Stomach (tissue), 4 donors: ENCODE measurements at regions not wholly inside any gene's neighbourhood (a gene's known extent, or its start where the extent isn't known, plus 50 kb on each side); places are given as distances from the start of the nearest gene placed in this dataset.

ENCODE experiments used
- EP300 ChIP-seq: sonication (generic); formaldehyde crosslinking; IDR thresholded peaks from one replicate; pipeline ENCODE4 v1.6.1; 2017; ENCODE audit warnings: antibody characterized with exemption
- POLR2AphosphoS5 ChIP-seq, 3 donors: sonication (generic); formaldehyde crosslinking; IDR thresholded peaks; one replicate each; pipeline ENCODE4 v1.6.1; 2016; ENCODE audit warnings: antibody characterized with exemption in 3 of 3
- TF ChIP-seq, protein P1 (sequence below), 7 experiments: fragments of 450-650 bp in 4 of 7; fragments of 200-600 bp in 3 of 7; sonication (generic) in 3 of 7; IDR thresholded peaks; one replicate each; pipeline ENCODE4 v1.5.1; 2016 to 2019; ENCODE audit warnings: antibody characterized with exemption in 7 of 7, control low read depth in 2 of 7, mild to moderate bottlenecking in 1 of 7

- TF ChIP-seq, protein P1, sequence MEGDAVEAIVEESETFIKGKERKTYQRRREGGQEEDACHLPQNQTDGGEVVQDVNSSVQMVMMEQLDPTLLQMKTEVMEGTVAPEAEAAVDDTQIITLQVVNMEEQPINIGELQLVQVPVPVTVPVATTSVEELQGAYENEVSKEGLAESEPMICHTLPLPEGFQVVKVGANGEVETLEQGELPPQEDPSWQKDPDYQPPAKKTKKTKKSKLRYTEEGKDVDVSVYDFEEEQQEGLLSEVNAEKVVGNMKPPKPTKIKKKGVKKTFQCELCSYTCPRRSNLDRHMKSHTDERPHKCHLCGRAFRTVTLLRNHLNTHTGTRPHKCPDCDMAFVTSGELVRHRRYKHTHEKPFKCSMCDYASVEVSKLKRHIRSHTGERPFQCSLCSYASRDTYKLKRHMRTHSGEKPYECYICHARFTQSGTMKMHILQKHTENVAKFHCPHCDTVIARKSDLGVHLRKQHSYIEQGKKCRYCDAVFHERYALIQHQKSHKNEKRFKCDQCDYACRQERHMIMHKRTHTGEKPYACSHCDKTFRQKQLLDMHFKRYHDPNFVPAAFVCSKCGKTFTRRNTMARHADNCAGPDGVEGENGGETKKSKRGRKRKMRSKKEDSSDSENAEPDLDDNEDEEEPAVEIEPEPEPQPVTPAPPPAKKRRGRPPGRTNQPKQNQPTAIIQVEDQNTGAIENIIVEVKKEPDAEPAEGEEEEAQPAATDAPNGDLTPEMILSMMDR (IDR thresholded peaks at IDR 0.05), result no peak
- TF ChIP-seq POLR2AphosphoS5 (IDR thresholded peaks at IDR 0.05), result no peak
- no peak for TF ChIP-seq EP300
Observed at GRCh38 chr6:40738551-40739193, 151.5 kb upstream of the LRFN2 start.
